MM.1S (cell line): ENCODE measurements at regions not wholly inside any gene's neighbourhood (a gene's known extent, or its start where the extent isn't known, plus 50 kb on each side); places are given as distances from the start of the nearest gene placed in this dataset.

Experiments
- DNase-seq: peaks from one replicate; pipeline ENCODE4 v3.0.0-alpha.2; 2015
- H2AFZ ChIP-seq: fragments of 300-600 bp; sonication (generic); 2 replicates; pipeline ENCODE4 v1.6.0; 2016; ENCODE audit warnings: antibody characterized with exemption, low read length
- H3F3A ChIP-seq: fragments of 300-600 bp; sonication (generic); 2 replicates; pipeline ENCODE4 v1.6.1; 2016; ENCODE audit warnings: mild to moderate bottlenecking, antibody characterized with exemption, low read length, moderate library complexity, mixed read lengths; ENCODE audit not compliant: insufficient read depth
- H3K27ac ChIP-seq: fragments of 300-600 bp; sonication (generic); 2 replicates; pipeline ENCODE4 v1.5.1; 2016; ENCODE audit warnings: mild to moderate bottlenecking, low read length
- H3K27me3 ChIP-seq: fragments of 300-600 bp; sonication (generic); replicated peaks from 2 replicates; pipeline ENCODE4 v1.6.0; 2016; ENCODE audit warnings: low read length; ENCODE audit not compliant: insufficient read depth
- H3K36me3 ChIP-seq: fragments of 300-600 bp; sonication (generic); replicated peaks from 2 replicates; pipeline ENCODE4 v1.6.1; 2016; ENCODE audit warnings: mild to moderate bottlenecking, low read length, mixed read lengths; ENCODE audit not compliant: insufficient read depth
- H3K4me1 ChIP-seq: fragments of 300-600 bp; sonication (generic); 2 replicates; pipeline ENCODE4 v1.6.1; 2016; ENCODE audit warnings: low read length, mixed read lengths
- H3K4me2 ChIP-seq: fragments of 300-600 bp; sonication (generic); 2 replicates; pipeline ENCODE4 v1.6.0; 2016; ENCODE audit warnings: low read depth, low read length
- H3K4me3 ChIP-seq: fragments of 300-600 bp; sonication (generic); 2 replicates; pipeline ENCODE4 v1.5.1; 2016; ENCODE audit warnings: low read length, mixed read lengths
- H3K79me2 ChIP-seq: fragments of 300-600 bp; sonication (generic); 2 replicates; pipeline ENCODE4 v1.6.1; 2016; ENCODE audit warnings: mixed run types, low read length, mixed read lengths
- H3K9ac ChIP-seq: fragments of 300-600 bp; sonication (generic); 2 replicates; pipeline ENCODE4 v1.6.1; 2016; ENCODE audit warnings: low read length, mixed read lengths
- H3K9me2 ChIP-seq: fragments of 300-600 bp; sonication (generic); replicated peaks from 2 replicates; pipeline ENCODE4 v1.6.1; 2016; ENCODE audit warnings: mild to moderate bottlenecking, low read length, mixed read lengths; ENCODE audit not compliant: insufficient read depth
- H3K9me3 ChIP-seq: fragments of 300-600 bp; sonication (generic); replicated peaks from 2 replicates; pipeline ENCODE4 v1.6.1; 2016; ENCODE audit warnings: mild to moderate bottlenecking, low read length, mixed read lengths; ENCODE audit not compliant: insufficient read depth
- H4K20me1 ChIP-seq: fragments of 300-600 bp; sonication (generic); 2 replicates; pipeline ENCODE4 v1.6.1; 2016; ENCODE audit warnings: mild to moderate bottlenecking, low read length, moderate library complexity, mixed read lengths; ENCODE audit not compliant: insufficient read depth
- CTCF ChIP-seq: fragments of 300-600 bp; sonication (generic); IDR thresholded peaks from 2 replicates; pipeline ENCODE4 v1.5.1; 2016; ENCODE audit warnings: antibody characterized with exemption, low read length, mixed read lengths
- EZH2 ChIP-seq: fragments of 300-600 bp; sonication (generic); optimal IDR thresholded peaks from 2 replicates; pipeline ENCODE3; 2017; ENCODE audit warnings: low read depth, mild to moderate bottlenecking, antibody characterized with exemption, low read length, mixed read lengths
- EZH2phosphoT487 ChIP-seq: fragments of 300-600 bp; sonication (generic); IDR thresholded peaks from 2 replicates; pipeline ENCODE4 v1.6.1; 2018; ENCODE audit warnings: antibody characterized with exemption, low read length

- no peak for TF ChIP-seq EZH2phosphoT487
- no peak for TF ChIP-seq EZH2
- TF ChIP-seq CTCF: no peak
- Histone ChIP-seq H3K27me3 (no peaks in the 10 kb centered on the region), H3K4me3 (no peak overlapping the region), H3K36me3 (no peaks in the 10 kb centered on the region), H3K9ac (no peak overlapping the region), H3K27ac (no peak overlapping the region), H4K20me1 (no peaks in the 10 kb centered on the region), H3K9me2 (no peaks in the 10 kb centered on the region), H3K79me2 (no peaks in the 10 kb centered on the region), H2AFZ (no peak overlapping the region), H3F3A (no peaks in the 10 kb centered on the region), H3K4me1 (peaks cover 13% of the 10 kb centered on the region; the same call in 1 of the 2 replicates), H3K9me3 (no peaks in the 10 kb centered on the region), H3K4me2 (no peak overlapping the region)
- DNase-seq: no peak
These were observed 273.2 kb downstream of the SYK start for GRCh38 chr9:91074866-91075265.

GRCh38 chr9:91075279-91075678 is 273.7 kb downstream of the SYK start:
- no peaks in the 10 kb centered on the region for H3K27me3 ChIP-seq
- no peaks in the 10 kb centered on the region for H3K9me2 ChIP-seq
- DNase-seq: no peak
- no peaks in the 10 kb centered on the region for H3K79me2 ChIP-seq
- no peak overlapping the region for H3K9ac ChIP-seq
- no peak overlapping the region for H2AFZ ChIP-seq
- no peak overlapping the region for H3K27ac ChIP-seq
- peaks cover 13% of the 10 kb centered on the region; the same call in 1 of the 2 replicates for H3K4me1 ChIP-seq
- H4K20me1 ChIP-seq: no peaks in the 10 kb centered on the region
- no peak for TF ChIP-seq EZH2phosphoT487
- no peak for TF ChIP-seq EZH2
- TF ChIP-seq CTCF: no peak
- no peaks in the 10 kb centered on the region for H3K36me3 ChIP-seq
- no peak overlapping the region for H3K4me2 ChIP-seq
- no peaks in the 10 kb centered on the region for H3F3A ChIP-seq
- no peak overlapping the region for H3K4me3 ChIP-seq
- H3K9me3 ChIP-seq: no peaks in the 10 kb centered on the region

GRCh38 chr9:91077624-91078368 is 276.2 kb downstream of the SYK start:
- Histone ChIP-seq H3K9ac (no peak overlapping the region), H4K20me1 (no peaks in the 10 kb centered on the region), H3K4me1 (peaks cover 12% of the 10 kb centered on the region; the same call in 1 of the 2 replicates), H3K9me2 (no peaks in the 10 kb centered on the region), H3K9me3 (no peaks in the 10 kb centered on the region), H2AFZ (no peak overlapping the region), H3K27me3 (no peaks in the 10 kb centered on the region), H3K79me2 (no peaks in the 10 kb centered on the region), H3K4me3 (no peak overlapping the region), H3K4me2 (no peak overlapping the region), H3K36me3 (no peaks in the 10 kb centered on the region), H3K27ac (no peak overlapping the region), H3F3A (no peaks in the 10 kb centered on the region)
- no peak for DNase-seq
- TF ChIP-seq EZH2phosphoT487 (no peak), CTCF (no peak), EZH2 (no peak)
